ENCODE measurements at regions not wholly inside any gene's neighbourhood (a gene's known extent, or its start where the extent isn't known, plus 50 kb on each side); places are given as distances from the start of the nearest gene placed in this dataset.

DNA sequence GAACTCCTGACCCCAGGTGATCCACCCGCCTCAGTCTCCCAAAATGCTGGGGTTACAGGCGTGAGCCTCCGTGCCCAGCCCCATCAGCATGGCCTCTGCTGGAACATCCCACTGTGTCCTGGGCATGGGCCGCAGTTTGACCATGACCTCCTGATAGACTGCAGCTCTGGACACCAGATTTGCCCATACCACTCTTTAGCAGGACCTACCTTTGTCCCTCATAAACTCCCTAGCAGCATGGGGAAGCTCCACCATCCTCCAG, 92.6 kb downstream of the MYCN start:
- no peak for DNase-seq (ENCODE audit: extremely low read depth, insufficient read length)

DNA sequence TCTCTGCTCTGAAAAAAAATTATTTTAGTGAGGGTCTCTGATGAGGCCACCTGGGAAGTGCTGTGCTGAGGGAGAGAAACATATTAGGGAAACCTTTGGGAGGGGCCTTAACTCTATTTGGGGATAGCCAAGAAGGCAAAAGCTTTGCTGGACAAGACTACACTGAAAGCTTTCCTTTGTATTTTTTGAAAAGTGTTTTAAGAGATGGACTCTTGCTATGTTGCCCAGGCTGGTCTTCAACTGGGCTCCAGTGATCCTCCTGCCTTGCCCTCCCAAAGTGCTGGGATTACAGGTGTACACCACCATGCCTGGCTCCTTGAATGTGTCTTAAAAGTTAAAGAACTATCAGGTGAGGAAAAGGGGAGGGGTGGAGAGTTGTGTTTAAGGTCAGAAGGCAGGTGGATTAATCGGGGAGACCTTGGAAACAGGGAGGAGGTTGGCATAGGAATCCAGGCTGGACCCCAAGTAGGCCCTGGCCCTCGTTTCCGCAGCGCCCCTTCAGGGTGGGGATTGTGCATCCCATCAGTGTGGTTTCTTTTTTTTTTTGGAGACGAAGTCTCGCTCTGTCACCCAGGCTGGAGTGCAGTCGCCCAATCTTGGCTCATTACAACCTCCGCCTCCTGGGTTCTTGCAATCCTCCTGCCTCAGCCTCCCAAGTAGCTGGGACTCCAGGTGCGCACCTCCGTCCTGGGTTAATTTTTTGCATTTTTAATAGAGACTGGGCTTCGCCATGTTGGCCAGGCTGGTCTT, 92.1 kb downstream of the MYCN start:
- H3K4me3 ChIP-seq (replicated peaks; ENCODE audit: low read depth, low read length), result no peak overlapping the region
- H3K27me3 ChIP-seq (replicated peaks; ENCODE audit: control insufficient read depth, insufficient read depth, low read length), result no peaks in the 10 kb centered on the region; the same call in 1 of the 2 replicates
- DNase-seq (ENCODE audit: extremely low read depth, insufficient read length), result no peak
- H3K36me3 ChIP-seq (ENCODE audit: control insufficient read depth, insufficient read depth, low read length), result no peaks in the 10 kb centered on the region
- no peak for TF ChIP-seq CTCF (IDR thresholded peaks at IDR 0.05; ENCODE audit: insufficient read depth, low read length, poor library complexity, severe bottlenecking)

More for the DNA sequence above, 92.6 kb downstream of the MYCN start:
- TF ChIP-seq CTCF (IDR thresholded peaks at IDR 0.05; ENCODE audit: insufficient read depth, low read length, poor library complexity, severe bottlenecking), result no peak
- no peaks in the 10 kb centered on the region for H3K36me3 ChIP-seq (ENCODE audit: control insufficient read depth, insufficient read depth, low read length)
- no peak overlapping the region for H3K4me3 ChIP-seq (replicated peaks; ENCODE audit: low read depth, low read length)
- no peaks in the 10 kb centered on the region; the same call in 1 of the 2 replicates for H3K27me3 ChIP-seq (replicated peaks; ENCODE audit: control insufficient read depth, insufficient read depth, low read length)

DNA sequence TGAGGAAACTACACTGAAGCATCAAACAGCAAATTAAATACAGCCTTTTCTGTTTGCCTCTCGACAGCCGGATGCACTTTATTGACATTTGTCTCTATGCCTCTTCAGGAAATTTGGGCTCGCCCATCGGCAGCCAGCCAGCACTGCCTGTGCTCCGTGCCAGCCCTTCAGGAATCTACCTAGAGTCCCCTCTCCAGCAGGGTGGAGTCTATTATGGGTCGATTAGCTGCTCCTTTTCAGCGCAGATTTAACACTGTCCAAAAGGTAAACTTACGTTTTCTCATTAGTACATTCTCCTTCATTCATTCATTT, 91.5 kb downstream of the MYCN start:
- DNase-seq (ENCODE audit: extremely low read depth, insufficient read length), result no peak
- Histone ChIP-seq H3K4me3 (replicated peaks; ENCODE audit: low read depth, low read length) (no peak overlapping the region), H3K27me3 (replicated peaks; ENCODE audit: control insufficient read depth, insufficient read depth, low read length) (no peaks in the 10 kb centered on the region; the same call in 1 of the 2 replicates), H3K36me3 (ENCODE audit: control insufficient read depth, insufficient read depth, low read length) (no peaks in the 10 kb centered on the region)
- TF ChIP-seq CTCF (IDR thresholded peaks at IDR 0.05; ENCODE audit: insufficient read depth, low read length, poor library complexity, severe bottlenecking), result no peak

GRCh38 chr2:16031058-16031847, 90.9 kb downstream of the MYCN start:
- no peak for DNase-seq (ENCODE audit: extremely low read depth, insufficient read length)
- Histone ChIP-seq H3K27me3 (replicated peaks; ENCODE audit: control insufficient read depth, insufficient read depth, low read length) (no peaks in the 10 kb centered on the region; the same call in 1 of the 2 replicates), H3K36me3 (ENCODE audit: control insufficient read depth, insufficient read depth, low read length) (no peaks in the 10 kb centered on the region), H3K4me3 (replicated peaks; ENCODE audit: low read depth, low read length) (no peak overlapping the region)
- TF ChIP-seq CTCF (IDR thresholded peaks at IDR 0.05; ENCODE audit: insufficient read depth, low read length, poor library complexity, severe bottlenecking), result no peak

GRCh38 chr2:16030206-16031057, 90.1 kb downstream of the MYCN start:
- TF ChIP-seq CTCF (IDR thresholded peaks at IDR 0.05; ENCODE audit: insufficient read depth, low read length, poor library complexity, severe bottlenecking), result no peak
- no peaks in the 10 kb centered on the region; the same call in 1 of the 2 replicates for H3K27me3 ChIP-seq (replicated peaks; ENCODE audit: control insufficient read depth, insufficient read depth, low read length)
- DNase-seq (ENCODE audit: extremely low read depth, insufficient read length), result no peak

More at GRCh38 chr2:16030206-16031057, 90.1 kb downstream of the MYCN start:
- Histone ChIP-seq H3K4me3 (replicated peaks; ENCODE audit: low read depth, low read length) (no peak overlapping the region), H3K36me3 (ENCODE audit: control insufficient read depth, insufficient read depth, low read length) (no peaks in the 10 kb centered on the region)
